Keratinocyte (primary cell): ENCODE measurements at regions not wholly inside any gene's neighbourhood (a gene's known extent, or its start where the extent isn't known, plus 50 kb on each side); places are given as distances from the start of the nearest gene placed in this dataset.

ENCODE experiments used
- EZH2 ChIP-seq: IDR thresholded peaks from one replicate; pipeline ENCODE4 v1.6.1; 2012; ENCODE audit warnings: inconsistent platforms, mild to moderate bottlenecking, low read length, moderate library complexity
- TF ChIP-seq, protein P1 (sequence below), 3 experiments: IDR thresholded peaks in 1 of 3; conservative IDR thresholded peaks in 1 of 3; optimal IDR thresholded peaks in 1 of 3; 2 replicates in 2 of 3; 3 replicates in 1 of 3; pipeline versions ENCODE3 to v1.5.1; 2011; ENCODE audit warnings: low read length in 3 of 3, mild to moderate bottlenecking in 3 of 3, moderate library complexity in 2 of 3, control low read depth in 1 of 3, inconsistent platforms in 1 of 3; ENCODE audit not compliant: insufficient read depth in 2 of 3; ENCODE audit errors: extremely low read depth in 1 of 3

- TF ChIP-seq, protein P1, sequence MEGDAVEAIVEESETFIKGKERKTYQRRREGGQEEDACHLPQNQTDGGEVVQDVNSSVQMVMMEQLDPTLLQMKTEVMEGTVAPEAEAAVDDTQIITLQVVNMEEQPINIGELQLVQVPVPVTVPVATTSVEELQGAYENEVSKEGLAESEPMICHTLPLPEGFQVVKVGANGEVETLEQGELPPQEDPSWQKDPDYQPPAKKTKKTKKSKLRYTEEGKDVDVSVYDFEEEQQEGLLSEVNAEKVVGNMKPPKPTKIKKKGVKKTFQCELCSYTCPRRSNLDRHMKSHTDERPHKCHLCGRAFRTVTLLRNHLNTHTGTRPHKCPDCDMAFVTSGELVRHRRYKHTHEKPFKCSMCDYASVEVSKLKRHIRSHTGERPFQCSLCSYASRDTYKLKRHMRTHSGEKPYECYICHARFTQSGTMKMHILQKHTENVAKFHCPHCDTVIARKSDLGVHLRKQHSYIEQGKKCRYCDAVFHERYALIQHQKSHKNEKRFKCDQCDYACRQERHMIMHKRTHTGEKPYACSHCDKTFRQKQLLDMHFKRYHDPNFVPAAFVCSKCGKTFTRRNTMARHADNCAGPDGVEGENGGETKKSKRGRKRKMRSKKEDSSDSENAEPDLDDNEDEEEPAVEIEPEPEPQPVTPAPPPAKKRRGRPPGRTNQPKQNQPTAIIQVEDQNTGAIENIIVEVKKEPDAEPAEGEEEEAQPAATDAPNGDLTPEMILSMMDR (optimal IDR thresholded peaks at IDR 0.05 in 1 of 3, IDR thresholded peaks at IDR 0.05 in 1 of 3, conservative IDR thresholded peaks at IDR 0.05 in 1 of 3; ENCODE audit: extremely low read depth in 1 of 3, insufficient read depth in 2 of 3, low read length in 3 of 3) = no peak
- TF ChIP-seq EZH2 = no peak
Measured at GRCh38 chr12:75969768-75970167, 61.8 kb downstream of the PHLDA1 start.
